ENCODE measurements at regions not wholly inside any gene's neighbourhood (a gene's known extent, or its start where the extent isn't known, plus 50 kb on each side); places are given as distances from the start of the nearest gene placed in this dataset.

DNA sequence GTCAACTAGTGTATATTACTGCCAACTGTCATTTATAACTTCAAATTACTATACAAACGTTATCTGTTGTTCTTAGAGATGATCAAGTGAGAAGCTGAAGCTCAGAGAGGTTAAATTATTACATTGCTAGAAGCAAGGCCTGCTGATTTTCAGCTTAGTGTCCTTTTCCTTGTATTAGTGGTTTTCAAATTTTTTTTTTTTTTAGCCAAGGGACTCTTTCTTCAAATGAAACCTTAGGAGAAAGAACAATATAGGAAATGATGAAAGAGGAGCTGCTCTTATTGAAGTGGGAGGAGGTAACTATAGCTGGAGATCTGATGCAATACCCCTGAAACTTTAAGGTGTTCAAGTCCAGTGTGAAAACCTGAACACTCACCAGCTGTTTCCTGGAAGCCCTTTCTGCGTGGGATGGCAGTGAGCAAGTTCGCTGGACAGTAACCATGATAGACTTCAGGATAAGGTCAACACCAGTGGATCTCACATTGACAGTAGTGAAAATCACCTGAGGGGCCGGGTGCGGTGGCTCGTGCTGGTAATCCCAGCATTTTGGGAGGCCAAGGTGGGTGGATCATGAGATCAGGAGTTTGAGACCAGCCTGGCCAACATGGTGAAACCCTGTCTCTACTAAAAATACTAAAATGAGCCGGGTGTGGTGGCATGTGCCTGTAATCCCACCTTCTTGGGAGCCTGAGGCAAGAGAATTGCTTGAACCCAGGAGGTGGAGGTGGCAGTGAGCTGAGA, 376.2 kb downstream of the EDEM1 start:
- Mint-ChIP-seq H3K36me3 (no peaks in the 10 kb centered on the region), H3K4me3 (no peak overlapping the region), H3K4me1 (no peaks in the 10 kb centered on the region), H3K27me3 (ENCODE audit: low read depth) (peaks cover 2% of the 10 kb centered on the region), H3K9me3 (peaks cover 3% of the 10 kb centered on the region), H3K27ac (no peak overlapping the region)
- DNase-seq (ENCODE audit: low spot score in 2 of 2, unreplicated experiment in 2 of 2): no peak
- TF ChIP-seq, protein P1, sequence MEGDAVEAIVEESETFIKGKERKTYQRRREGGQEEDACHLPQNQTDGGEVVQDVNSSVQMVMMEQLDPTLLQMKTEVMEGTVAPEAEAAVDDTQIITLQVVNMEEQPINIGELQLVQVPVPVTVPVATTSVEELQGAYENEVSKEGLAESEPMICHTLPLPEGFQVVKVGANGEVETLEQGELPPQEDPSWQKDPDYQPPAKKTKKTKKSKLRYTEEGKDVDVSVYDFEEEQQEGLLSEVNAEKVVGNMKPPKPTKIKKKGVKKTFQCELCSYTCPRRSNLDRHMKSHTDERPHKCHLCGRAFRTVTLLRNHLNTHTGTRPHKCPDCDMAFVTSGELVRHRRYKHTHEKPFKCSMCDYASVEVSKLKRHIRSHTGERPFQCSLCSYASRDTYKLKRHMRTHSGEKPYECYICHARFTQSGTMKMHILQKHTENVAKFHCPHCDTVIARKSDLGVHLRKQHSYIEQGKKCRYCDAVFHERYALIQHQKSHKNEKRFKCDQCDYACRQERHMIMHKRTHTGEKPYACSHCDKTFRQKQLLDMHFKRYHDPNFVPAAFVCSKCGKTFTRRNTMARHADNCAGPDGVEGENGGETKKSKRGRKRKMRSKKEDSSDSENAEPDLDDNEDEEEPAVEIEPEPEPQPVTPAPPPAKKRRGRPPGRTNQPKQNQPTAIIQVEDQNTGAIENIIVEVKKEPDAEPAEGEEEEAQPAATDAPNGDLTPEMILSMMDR (IDR thresholded peaks at IDR 0.05; ENCODE audit: unreplicated experiment): no peak

DNA sequence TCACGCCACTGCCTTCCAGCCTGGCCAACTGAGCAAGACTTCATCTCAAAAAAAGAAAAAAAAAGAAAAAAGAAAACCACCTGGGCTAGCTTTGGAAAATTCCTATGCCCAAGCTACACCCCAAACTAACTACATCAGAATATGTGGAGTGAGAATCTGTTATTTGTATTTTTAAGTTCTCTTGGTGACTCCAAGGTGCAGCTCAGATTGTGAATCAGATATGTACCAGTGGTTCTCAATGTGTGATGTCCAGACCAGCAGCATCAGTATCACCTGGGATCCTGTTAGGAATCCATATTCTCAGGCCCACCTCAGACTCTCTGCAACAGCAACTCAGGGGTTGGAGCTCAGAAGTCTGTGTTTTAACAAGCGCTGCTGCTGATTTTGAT, 376.8 kb downstream of the EDEM1 start:
- H3K27me3 Mint-ChIP-seq (ENCODE audit: low read depth): peaks cover 2% of the 10 kb centered on the region
- peaks cover 3% of the 10 kb centered on the region for H3K9me3 Mint-ChIP-seq
- no peaks in the 10 kb centered on the region for H3K4me1 Mint-ChIP-seq
- TF ChIP-seq, protein P1 (IDR thresholded peaks at IDR 0.05; ENCODE audit: unreplicated experiment): no peak
- no peak overlapping the region for H3K4me3 Mint-ChIP-seq
- no peaks in the 10 kb centered on the region for H3K36me3 Mint-ChIP-seq
- no peak overlapping the region for H3K27ac Mint-ChIP-seq
- DNase-seq (ENCODE audit: low spot score in 2 of 2, unreplicated experiment in 2 of 2): no peak

DNA sequence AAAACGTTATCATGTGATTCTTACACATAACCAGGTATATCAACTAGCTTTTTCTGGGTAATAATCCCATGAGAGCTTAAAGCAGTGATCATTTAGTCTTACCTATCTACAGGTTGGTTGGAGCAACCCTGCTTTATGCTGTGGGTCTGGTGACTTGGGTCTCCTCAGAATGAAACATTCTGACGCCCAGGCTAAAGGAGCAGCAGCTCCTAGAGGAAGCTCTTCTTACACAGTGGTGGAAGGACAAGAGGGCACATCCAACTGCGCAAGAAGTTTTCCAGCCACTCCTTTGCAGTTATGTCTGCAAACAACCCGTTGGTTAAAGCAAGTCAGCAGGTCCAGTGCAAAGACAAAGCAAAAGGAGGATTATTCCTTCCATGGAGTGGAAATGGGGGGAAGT, 377.5 kb downstream of the EDEM1 start:
- TF ChIP-seq, protein P1 (IDR thresholded peaks at IDR 0.05; ENCODE audit: unreplicated experiment): no peak
- Mint-ChIP-seq H3K4me1 (no peaks in the 10 kb centered on the region), H3K27me3 (ENCODE audit: low read depth) (peaks cover 2% of the 10 kb centered on the region), H3K9me3 (peaks cover 3% of the 10 kb centered on the region), H3K27ac (no peak overlapping the region), H3K36me3 (no peaks in the 10 kb centered on the region), H3K4me3 (no peak overlapping the region)
- no peak for DNase-seq (ENCODE audit: low spot score in 2 of 2, unreplicated experiment in 2 of 2)

DNA sequence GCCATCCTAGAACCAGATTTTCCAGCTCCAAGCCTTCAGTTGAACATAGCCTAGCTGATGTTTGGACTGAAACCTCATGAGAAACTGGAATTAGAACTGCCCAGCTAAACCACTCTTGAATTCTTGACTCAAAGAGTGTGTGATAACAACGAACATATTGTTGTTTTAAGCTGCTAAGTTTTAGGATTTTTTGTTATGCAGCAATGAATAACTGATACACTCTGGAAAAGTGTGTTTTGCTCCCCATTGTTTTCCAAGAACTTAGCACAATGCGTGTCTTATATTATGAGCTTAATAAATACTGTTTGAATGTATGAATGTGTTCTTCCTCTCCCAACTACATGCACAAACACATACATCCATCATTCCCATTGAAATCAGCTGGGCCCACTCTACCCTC, 379.6 kb downstream of the EDEM1 start:
- DNase-seq (ENCODE audit: low spot score in 2 of 2, unreplicated experiment in 2 of 2): no peak
- Mint-ChIP-seq H3K36me3 (no peaks in the 10 kb centered on the region), H3K9me3 (peaks cover 3% of the 10 kb centered on the region), H3K27ac (no peak overlapping the region), H3K4me3 (no peak overlapping the region), H3K4me1 (no peaks in the 10 kb centered on the region), H3K27me3 (ENCODE audit: low read depth) (peaks cover 2% of the 10 kb centered on the region)
- TF ChIP-seq, protein P1 (IDR thresholded peaks at IDR 0.05; ENCODE audit: unreplicated experiment): no peak

DNA sequence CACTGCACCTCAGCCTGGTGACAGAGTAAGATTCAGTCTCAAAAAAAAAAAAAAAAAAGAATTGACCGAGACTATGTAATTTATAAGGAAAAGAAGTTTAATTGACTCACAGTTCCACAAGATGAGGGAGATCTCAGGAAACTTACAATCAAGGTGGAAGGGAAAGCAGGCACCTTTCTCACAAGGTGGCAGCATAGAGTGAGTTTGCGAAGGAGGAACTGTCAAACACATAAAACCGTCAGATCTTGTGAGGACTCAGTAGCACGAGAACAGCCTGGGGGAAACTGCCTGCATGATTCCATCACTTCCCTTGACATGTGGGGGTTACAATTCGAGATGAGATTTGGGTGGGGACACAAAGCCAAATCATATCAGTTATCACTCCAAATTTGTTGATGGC, 380.9 kb downstream of the EDEM1 start:
- Mint-ChIP-seq H3K4me1 (no peaks in the 10 kb centered on the region), H3K4me3 (no peak overlapping the region), H3K27me3 (ENCODE audit: low read depth) (peaks cover 2% of the 10 kb centered on the region), H3K9me3 (peaks cover 3% of the 10 kb centered on the region), H3K36me3 (no peaks in the 10 kb centered on the region), H3K27ac (no peak overlapping the region)
- DNase-seq (ENCODE audit: low spot score in 2 of 2, unreplicated experiment in 2 of 2): no peak
- TF ChIP-seq, protein P1 (IDR thresholded peaks at IDR 0.05; ENCODE audit: unreplicated experiment): no peak

Data from mesothelial cell of epicardium (in vitro differentiated cells).